GM12891 (cell line): ENCODE measurements at regions not wholly inside any gene's neighbourhood (a gene's known extent, or its start where the extent isn't known, plus 50 kb on each side); places are given as distances from the start of the nearest gene placed in this dataset.

Source experiments
- POLR2A ChIP-seq: IDR thresholded peaks from 2 replicates; pipeline ENCODE4 v1.6.1; 2011; ENCODE audit warnings: low read depth, low read length, control low read depth
- POLR2AphosphoS5 ChIP-seq: IDR thresholded peaks from 2 replicates; pipeline ENCODE4 v1.6.1; 2011; ENCODE audit warnings: low read depth, low read length, control low read depth
- SPI1 ChIP-seq: IDR thresholded peaks from 2 replicates; pipeline ENCODE4 v1.6.1; 2011; ENCODE audit warnings: low read depth, low read length, control low read depth
- TAF1 ChIP-seq: IDR thresholded peaks from 2 replicates; pipeline ENCODE4 v1.6.1; 2011; ENCODE audit warnings: low read depth, low read length, control low read depth

DNA sequence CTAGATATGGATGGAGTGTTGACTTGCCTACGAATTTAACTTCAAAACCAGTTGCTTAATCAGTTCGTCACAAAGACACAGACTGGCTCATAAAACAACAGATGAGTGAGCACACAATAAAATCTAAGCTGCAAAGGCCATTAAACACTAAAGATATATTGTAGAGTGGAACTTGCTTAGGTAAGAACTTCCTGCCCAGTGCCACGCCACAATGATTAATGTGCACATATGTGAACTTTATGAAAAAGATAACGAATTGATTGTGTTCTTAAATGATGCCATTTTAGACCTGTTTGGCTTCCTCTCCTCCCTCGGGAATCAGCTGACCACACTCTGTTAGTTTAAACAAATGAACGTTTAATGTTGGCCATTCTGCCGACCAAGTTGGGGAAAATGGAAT, 2031.3 kb upstream of the CELF4 start:
- TF ChIP-seq POLR2AphosphoS5, result no peak
- TF ChIP-seq TAF1, result no peak
- no peak for TF ChIP-seq POLR2A
- no peak for TF ChIP-seq SPI1
